OCI-LY3 (cell line): ENCODE measurements at regions not wholly inside any gene's neighbourhood (a gene's known extent, or its start where the extent isn't known, plus 50 kb on each side); places are given as distances from the start of the nearest gene placed in this dataset.

ENCODE experiments used
- CTCF ChIP-seq: fragments of 200-600, 300-600 bp; sonication (generic); IDR thresholded peaks from 2 replicates; pipeline ENCODE4 v1.5.1; 2014; ENCODE audit warnings: antibody characterized with exemption, low read length, low read depth
- EZH2phosphoT487 ChIP-seq: fragments of 200-600 bp; shearing (Covaris generic); IDR thresholded peaks from 2 replicates; pipeline ENCODE4 v1.6.1; 2018; ENCODE audit warnings: antibody characterized with exemption, mixed run types, low read depth

GRCh38 chr13:79803989-79804388 lies 323.0 kb downstream of the NDFIP2 start:
- TF ChIP-seq CTCF (no peak), EZH2phosphoT487 (no peak)
